Astrocyte (in vitro differentiated cells and primary cell): ENCODE measurements at regions not wholly inside any gene's neighbourhood (a gene's known extent, or its start where the extent isn't known, plus 50 kb on each side); places are given as distances from the start of the nearest gene placed in this dataset.

Source experiments
- DNase-seq: peaks from one replicate; pipeline ENCODE4 v3.0.0-alpha.2; 2010; ENCODE audit warnings: low read depth
- FAIRE-seq: peaks from 2 replicates; lab custom pipeline; 2011; peaks lifted over from hg19 to GRCh38; lab: Jason Lieb, UNC
- H2AFZ ChIP-seq: 2 replicates; pipeline ENCODE4 v1.6.0; 2012; ENCODE audit warnings: low read depth, low read length, inconsistent platforms
- H3K27ac ChIP-seq: 2 replicates; pipeline ENCODE4 v1.5.1; 2011; ENCODE audit warnings: low read depth, low read length, inconsistent platforms
- H3K27me3 ChIP-seq: 2 replicates; pipeline ENCODE4 v1.6.0; 2011; ENCODE audit warnings: low read length, inconsistent platforms; ENCODE audit not compliant: insufficient read depth
- H3K36me3 ChIP-seq: 2 replicates; pipeline ENCODE4 v1.5.1; 2011; ENCODE audit warnings: low read length, inconsistent platforms; ENCODE audit not compliant: insufficient read depth
- H3K4me1 ChIP-seq: 2 replicates; pipeline ENCODE4 v1.5.1; 2011; ENCODE audit warnings: low read length, inconsistent platforms; ENCODE audit not compliant: insufficient read depth
- H3K4me2 ChIP-seq: 2 replicates; pipeline ENCODE4 v1.6.0; 2012; ENCODE audit warnings: low read length, inconsistent platforms
- H3K4me3 ChIP-seq: 2 replicates; pipeline ENCODE4 v1.5.1; 2011; ENCODE audit warnings: low read depth, mild to moderate bottlenecking, low read length, inconsistent platforms; ENCODE audit not compliant: insufficient read depth
- H3K79me2 ChIP-seq: 2 replicates; pipeline ENCODE4 v1.6.0; 2012; ENCODE audit warnings: mild to moderate bottlenecking, low read length, inconsistent platforms; ENCODE audit not compliant: insufficient read depth
- H3K9ac ChIP-seq: 2 replicates; pipeline ENCODE4 v1.6.0; 2012; ENCODE audit warnings: mild to moderate bottlenecking, low read length, inconsistent platforms
- H3K9me3 ChIP-seq: 2 replicates; pipeline ENCODE4 v1.5.1; 2012; ENCODE audit warnings: low read depth, mild to moderate bottlenecking, low read length, inconsistent platforms; ENCODE audit not compliant: insufficient read depth
- H4K20me1 ChIP-seq: 2 replicates; pipeline ENCODE4 v1.6.0; 2012; ENCODE audit warnings: low read length, inconsistent platforms; ENCODE audit not compliant: insufficient read depth
- H3K27ac Mint-ChIP-seq: one replicate; pipeline ENCODE4 v1.8.0; 2021; ENCODE audit warnings: mild to moderate bottlenecking, mixed read lengths; ENCODE audit not compliant: unreplicated experiment
- H3K27me3 Mint-ChIP-seq: one replicate; pipeline ENCODE4 v1.8.0; 2021; ENCODE audit warnings: low read depth, mixed read lengths; ENCODE audit not compliant: unreplicated experiment
- H3K36me3 Mint-ChIP-seq: one replicate; pipeline ENCODE4 v1.8.0; 2021; ENCODE audit warnings: low read depth, mixed read lengths; ENCODE audit not compliant: unreplicated experiment
- H3K4me1 Mint-ChIP-seq: one replicate; pipeline ENCODE4 v1.8.0; 2021; ENCODE audit warnings: low read depth, mixed read lengths; ENCODE audit not compliant: unreplicated experiment
- H3K4me3 Mint-ChIP-seq: one replicate; pipeline ENCODE4 v1.8.0; 2021; ENCODE audit warnings: mild to moderate bottlenecking, moderate library complexity, mixed read lengths; ENCODE audit not compliant: unreplicated experiment
- H3K9me3 Mint-ChIP-seq: one replicate; pipeline ENCODE4 v1.8.0; 2021; ENCODE audit warnings: mild to moderate bottlenecking, mixed read lengths; ENCODE audit not compliant: unreplicated experiment
- EZH2 ChIP-seq: IDR thresholded peaks from 2 replicates; pipeline ENCODE4 v1.6.1; 2012; ENCODE audit warnings: mild to moderate bottlenecking, low read length, inconsistent platforms; ENCODE audit not compliant: insufficient read depth
- TF ChIP-seq, protein P1 (sequence below): IDR thresholded peaks from 2 replicates; pipeline ENCODE4 v1.5.1; 2011; ENCODE audit warnings: low read depth, mild to moderate bottlenecking, inconsistent platforms, low read length, moderate library complexity; ENCODE audit not compliant: insufficient read depth

DNA sequence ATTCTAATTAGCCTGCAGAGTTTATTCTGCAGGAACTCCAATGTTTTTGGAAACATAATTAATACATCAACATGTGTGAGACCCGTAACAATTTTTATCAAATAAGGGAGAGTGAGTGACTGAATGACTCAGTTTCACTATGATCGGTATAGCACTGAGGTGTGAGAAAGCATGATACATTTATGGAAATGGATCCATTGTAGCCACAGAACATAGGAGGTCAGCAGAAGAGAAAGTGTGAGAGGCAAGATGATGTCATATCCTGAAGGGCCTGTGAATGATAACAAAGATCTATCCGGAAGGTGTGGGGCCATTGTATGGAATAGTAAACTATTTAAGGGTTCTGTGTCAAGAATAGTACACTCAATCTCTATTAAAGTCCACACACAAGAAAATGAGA lies 1406.1 kb upstream of the TENM4 start:
- Histone ChIP-seq H3K9me3 (no peaks in the 10 kb centered on the region), H3K4me3 (no peak overlapping the region), H3K4me1 (no peaks in the 10 kb centered on the region), H3K27me3 (no peaks in the 10 kb centered on the region), H3K9ac (no peak overlapping the region), H2AFZ (no peak overlapping the region), H3K79me2 (no peaks in the 10 kb centered on the region), H4K20me1 (no peaks in the 10 kb centered on the region), H3K27ac (no peak overlapping the region), H3K36me3 (no peaks in the 10 kb centered on the region), H3K4me2 (no peak overlapping the region)
- H3K27me3 Mint-ChIP-seq: no peaks in the 10 kb centered on the region
- H3K4me1 Mint-ChIP-seq: peaks cover 4% of the 10 kb centered on the region
- no peak overlapping the region for H3K4me3 Mint-ChIP-seq
- H3K27ac Mint-ChIP-seq: no peak overlapping the region
- FAIRE-seq: no peak
- no peaks in the 10 kb centered on the region for H3K9me3 Mint-ChIP-seq
- no peak for DNase-seq
- TF ChIP-seq, protein P1, sequence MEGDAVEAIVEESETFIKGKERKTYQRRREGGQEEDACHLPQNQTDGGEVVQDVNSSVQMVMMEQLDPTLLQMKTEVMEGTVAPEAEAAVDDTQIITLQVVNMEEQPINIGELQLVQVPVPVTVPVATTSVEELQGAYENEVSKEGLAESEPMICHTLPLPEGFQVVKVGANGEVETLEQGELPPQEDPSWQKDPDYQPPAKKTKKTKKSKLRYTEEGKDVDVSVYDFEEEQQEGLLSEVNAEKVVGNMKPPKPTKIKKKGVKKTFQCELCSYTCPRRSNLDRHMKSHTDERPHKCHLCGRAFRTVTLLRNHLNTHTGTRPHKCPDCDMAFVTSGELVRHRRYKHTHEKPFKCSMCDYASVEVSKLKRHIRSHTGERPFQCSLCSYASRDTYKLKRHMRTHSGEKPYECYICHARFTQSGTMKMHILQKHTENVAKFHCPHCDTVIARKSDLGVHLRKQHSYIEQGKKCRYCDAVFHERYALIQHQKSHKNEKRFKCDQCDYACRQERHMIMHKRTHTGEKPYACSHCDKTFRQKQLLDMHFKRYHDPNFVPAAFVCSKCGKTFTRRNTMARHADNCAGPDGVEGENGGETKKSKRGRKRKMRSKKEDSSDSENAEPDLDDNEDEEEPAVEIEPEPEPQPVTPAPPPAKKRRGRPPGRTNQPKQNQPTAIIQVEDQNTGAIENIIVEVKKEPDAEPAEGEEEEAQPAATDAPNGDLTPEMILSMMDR: no peak
- TF ChIP-seq EZH2: no peak
- H3K36me3 Mint-ChIP-seq: no peaks in the 10 kb centered on the region

DNA sequence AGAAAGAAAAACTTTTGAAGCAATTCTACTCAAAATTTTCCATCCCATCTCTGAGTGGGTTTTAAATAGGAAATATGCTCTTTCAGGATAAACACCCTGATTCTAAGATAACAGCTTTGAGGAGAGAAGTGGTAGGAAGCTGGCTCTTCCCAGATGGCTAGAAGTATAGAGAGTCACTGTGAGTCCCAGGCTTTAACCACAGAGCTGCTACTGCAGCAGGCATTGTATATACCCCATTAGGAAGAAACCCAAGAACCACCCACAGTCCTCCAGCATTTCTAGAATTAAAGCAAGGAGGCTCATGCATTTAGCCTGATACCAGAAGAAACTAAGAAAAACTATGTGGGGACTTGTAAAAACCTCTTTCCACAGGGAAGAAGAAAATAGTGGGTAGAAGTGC lies 1405.6 kb upstream of the TENM4 start:
- H3K4me3 Mint-ChIP-seq: no peak overlapping the region
- FAIRE-seq: no peak

DNA sequence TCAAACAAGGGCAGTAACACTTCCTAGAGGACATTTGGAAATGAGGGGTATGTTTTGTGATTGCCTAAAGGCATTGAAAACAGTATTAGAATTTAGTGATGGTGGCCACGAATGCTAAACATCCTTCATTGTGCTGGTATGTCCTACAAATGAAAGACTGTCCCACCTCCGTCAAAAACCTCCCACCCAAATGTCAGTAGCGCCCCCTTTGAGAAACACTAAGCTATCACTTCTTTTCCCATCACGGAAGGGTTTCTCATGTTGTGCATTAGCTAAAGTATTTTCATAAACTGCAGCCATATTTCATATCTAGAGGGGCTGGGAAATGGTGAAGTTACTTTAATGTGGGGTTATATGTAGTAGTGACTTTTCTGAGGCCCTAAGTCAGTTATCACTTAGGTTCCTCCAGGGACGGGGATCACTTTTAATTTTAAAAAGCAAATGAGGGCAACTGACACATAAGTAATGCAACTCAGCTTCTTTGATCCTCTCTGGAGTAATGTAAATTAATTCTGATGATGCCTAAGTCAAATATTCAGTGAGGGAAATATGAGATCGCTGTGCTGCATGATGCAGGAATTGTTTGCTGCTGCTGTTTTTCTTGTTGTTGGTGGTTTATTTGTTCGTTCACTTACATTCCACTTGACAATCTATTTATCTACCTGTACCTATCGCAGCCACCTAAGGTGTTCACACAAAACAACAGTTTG lies 1403.4 kb upstream of the TENM4 start:
- FAIRE-seq (no peak), DNase-seq (no peak)
- Mint-ChIP-seq H3K4me3 (no peak overlapping the region), H3K36me3 (no peaks in the 10 kb centered on the region), H3K27me3 (no peaks in the 10 kb centered on the region), H3K4me1 (peaks cover 4% of the 10 kb centered on the region), H3K27ac (no peak overlapping the region), H3K9me3 (no peaks in the 10 kb centered on the region)
- TF ChIP-seq, protein P1: no peak
- no peak for TF ChIP-seq EZH2
- Histone ChIP-seq H3K4me2 (no peak overlapping the region), H3K27me3 (no peaks in the 10 kb centered on the region), H4K20me1 (no peaks in the 10 kb centered on the region), H3K27ac (no peak overlapping the region), H3K9ac (no peak overlapping the region), H3K4me1 (no peaks in the 10 kb centered on the region), H3K79me2 (no peaks in the 10 kb centered on the region), H3K9me3 (no peaks in the 10 kb centered on the region), H3K36me3 (no peaks in the 10 kb centered on the region), H3K4me3 (no peak overlapping the region), H2AFZ (no peak overlapping the region)

More for the DNA sequence above, 1405.6 kb upstream of the TENM4 start:
- Histone ChIP-seq H3K79me2 (no peaks in the 10 kb centered on the region), H3K27me3 (no peaks in the 10 kb centered on the region), H3K4me2 (no peak overlapping the region), H3K9me3 (no peaks in the 10 kb centered on the region), H3K9ac (no peak overlapping the region), H3K36me3 (no peaks in the 10 kb centered on the region), H3K4me1 (no peaks in the 10 kb centered on the region), H3K27ac (no peak overlapping the region), H2AFZ (no peak overlapping the region), H4K20me1 (no peaks in the 10 kb centered on the region), H3K4me3 (no peak overlapping the region)
- no peaks in the 10 kb centered on the region for H3K27me3 Mint-ChIP-seq
- no peaks in the 10 kb centered on the region for H3K9me3 Mint-ChIP-seq
- no peaks in the 10 kb centered on the region for H3K36me3 Mint-ChIP-seq
- peaks cover 4% of the 10 kb centered on the region for H3K4me1 Mint-ChIP-seq
- no peak overlapping the region for H3K27ac Mint-ChIP-seq
- no peak for TF ChIP-seq EZH2
- TF ChIP-seq, protein P1: no peak
- DNase-seq: no peak
